WERI-Rb-1 (cell line): ENCODE measurements at regions not wholly inside any gene's neighbourhood (a gene's known extent, or its start where the extent isn't known, plus 50 kb on each side); places are given as distances from the start of the nearest gene placed in this dataset.
"Not testable (repeated sequence)": the region's sequence is repeated elsewhere in the genome, so short reads cannot be mapped to it uniquely, and the experiment has no call there.

Experiments used
- DNase-seq: peaks from one replicate; pipeline ENCODE4 v3.0.0-alpha.2; 2020
- H3K27ac ChIP-seq: fragments of 250-450 bp; sonication (Bioruptor Pico); 2 replicates; pipeline ENCODE4 v1.5.1; 2020; ENCODE audit warnings: mild to moderate bottlenecking, moderate library complexity
- H3K27me3 ChIP-seq: fragments of 250-450 bp; sonication (Bioruptor Pico); 2 replicates; pipeline ENCODE4 v1.5.1; 2021; ENCODE audit warnings: mild to moderate bottlenecking, low read depth, moderate library complexity; ENCODE audit not compliant: insufficient read depth, severe bottlenecking
- H3K36me3 ChIP-seq: fragments of 250-450 bp; sonication (Bioruptor Pico); 2 replicates; pipeline ENCODE4 v1.5.1; 2020; ENCODE audit warnings: mild to moderate bottlenecking, moderate library complexity
- H3K4me3 ChIP-seq: 2 replicates; pipeline ENCODE4 v1.5.1; 2011; ENCODE audit warnings: low read depth, mild to moderate bottlenecking, control low read depth, low read length
- H3K9me3 ChIP-seq: fragments of 250-450 bp; sonication (Bioruptor Pico); 2 replicates; pipeline ENCODE4 v1.5.1; 2021; ENCODE audit warnings: mild to moderate bottlenecking, moderate library complexity; ENCODE audit not compliant: severe bottlenecking
- TF ChIP-seq, protein P1 (sequence below): IDR thresholded peaks from 2 replicates; pipeline ENCODE4 v1.5.1; 2011; ENCODE audit warnings: low read depth, mild to moderate bottlenecking, control low read depth, inconsistent platforms, low read length

DNA sequence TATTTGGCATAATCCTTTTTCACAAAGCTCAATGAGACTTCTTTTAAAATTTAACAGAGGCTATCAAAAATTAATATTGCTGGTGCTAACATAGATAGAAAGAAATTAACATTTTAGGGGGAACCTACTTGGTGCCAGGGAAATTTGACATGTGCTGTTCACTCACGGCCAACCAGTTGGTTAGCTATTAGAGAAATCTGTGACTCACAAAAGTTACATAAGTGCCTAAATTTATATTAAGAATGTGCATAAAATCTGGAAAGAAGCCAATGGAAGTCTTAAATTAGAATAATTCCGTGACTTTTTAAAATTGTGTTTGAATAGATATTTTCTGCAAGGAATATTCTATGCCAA lies 184.3 kb upstream of the MAP2 start:
- no peaks in the 10 kb centered on the region for H3K36me3 ChIP-seq
- no peaks in the 10 kb centered on the region for H3K27me3 ChIP-seq
- H3K27ac ChIP-seq = no peak overlapping the region
- DNase-seq = no peak
- H3K4me3 ChIP-seq = no peak overlapping the region
- TF ChIP-seq, protein P1, sequence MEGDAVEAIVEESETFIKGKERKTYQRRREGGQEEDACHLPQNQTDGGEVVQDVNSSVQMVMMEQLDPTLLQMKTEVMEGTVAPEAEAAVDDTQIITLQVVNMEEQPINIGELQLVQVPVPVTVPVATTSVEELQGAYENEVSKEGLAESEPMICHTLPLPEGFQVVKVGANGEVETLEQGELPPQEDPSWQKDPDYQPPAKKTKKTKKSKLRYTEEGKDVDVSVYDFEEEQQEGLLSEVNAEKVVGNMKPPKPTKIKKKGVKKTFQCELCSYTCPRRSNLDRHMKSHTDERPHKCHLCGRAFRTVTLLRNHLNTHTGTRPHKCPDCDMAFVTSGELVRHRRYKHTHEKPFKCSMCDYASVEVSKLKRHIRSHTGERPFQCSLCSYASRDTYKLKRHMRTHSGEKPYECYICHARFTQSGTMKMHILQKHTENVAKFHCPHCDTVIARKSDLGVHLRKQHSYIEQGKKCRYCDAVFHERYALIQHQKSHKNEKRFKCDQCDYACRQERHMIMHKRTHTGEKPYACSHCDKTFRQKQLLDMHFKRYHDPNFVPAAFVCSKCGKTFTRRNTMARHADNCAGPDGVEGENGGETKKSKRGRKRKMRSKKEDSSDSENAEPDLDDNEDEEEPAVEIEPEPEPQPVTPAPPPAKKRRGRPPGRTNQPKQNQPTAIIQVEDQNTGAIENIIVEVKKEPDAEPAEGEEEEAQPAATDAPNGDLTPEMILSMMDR = no peak
- no peaks in the 10 kb centered on the region for H3K9me3 ChIP-seq

GRCh38 chr2:209240204-209240603 lies 183.6 kb upstream of the MAP2 start:
- DNase-seq = no peak
- H3K36me3 ChIP-seq = no peaks in the 10 kb centered on the region
- no peaks in the 10 kb centered on the region for H3K27me3 ChIP-seq
- H3K27ac ChIP-seq = no peak overlapping the region
- TF ChIP-seq, protein P1 = no peak
- no peak overlapping the region for H3K4me3 ChIP-seq
- H3K9me3 ChIP-seq = no peaks in the 10 kb centered on the region

DNA sequence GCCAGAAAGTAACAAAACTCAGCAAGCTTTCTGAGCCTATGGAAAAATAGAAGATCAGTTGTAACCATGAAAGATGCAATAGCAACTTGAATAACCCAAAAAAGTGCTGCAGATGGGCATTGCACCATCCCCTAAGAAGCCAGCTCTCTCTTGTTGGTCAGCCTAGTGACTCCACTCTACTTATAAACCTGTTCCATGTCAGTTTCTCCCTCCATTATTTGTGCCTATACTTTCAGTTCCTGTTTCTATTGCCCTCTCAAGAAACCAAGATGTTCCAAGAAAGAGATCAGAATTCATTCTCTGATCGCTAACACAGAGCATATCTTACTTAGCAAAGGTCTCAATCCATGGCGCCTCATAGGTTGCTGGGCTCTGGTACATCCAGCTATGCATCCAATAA lies 170.3 kb upstream of the MAP2 start:
- Histone ChIP-seq H3K27me3 (no peaks in the 10 kb centered on the region), H3K36me3 (no peaks in the 10 kb centered on the region), H3K4me3 (no peak overlapping the region), H3K9me3 (no peaks in the 10 kb centered on the region), H3K27ac (no peak overlapping the region)
- TF ChIP-seq, protein P1 = no peak
- no peak for DNase-seq

DNA sequence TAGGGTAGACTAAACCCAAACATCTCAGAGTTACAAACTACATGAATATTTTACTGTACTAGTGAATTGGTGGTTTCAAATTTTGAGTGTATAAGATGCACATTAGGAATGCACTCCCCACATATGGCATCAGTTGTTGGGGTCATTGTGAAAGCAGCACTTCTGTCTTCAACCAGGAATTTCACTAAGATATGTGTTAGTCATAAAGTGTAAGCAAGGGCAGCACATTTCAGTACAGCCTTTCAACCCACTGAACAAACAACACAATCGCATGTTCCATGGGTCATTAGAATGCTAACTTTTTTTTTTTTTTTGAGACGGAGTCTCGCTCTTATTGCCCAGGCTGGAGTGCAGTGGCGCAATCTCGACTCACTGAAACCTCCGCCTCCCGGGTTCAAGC lies 164.1 kb upstream of the MAP2 start:
- no peaks in the 10 kb centered on the region for H3K36me3 ChIP-seq
- DNase-seq = no peak
- no peaks in the 10 kb centered on the region for H3K27me3 ChIP-seq
- H3K27ac ChIP-seq = no peak overlapping the region
- no peaks in the 10 kb centered on the region for H3K9me3 ChIP-seq
- no peak overlapping the region for H3K4me3 ChIP-seq
- TF ChIP-seq, protein P1 = no peak

GRCh38 chr2:209260281-209260680 lies 163.6 kb upstream of the MAP2 start:
- Histone ChIP-seq H3K27ac (no peak overlapping the region), H3K27me3 (no peaks in the 10 kb centered on the region), H3K9me3 (no peaks in the 10 kb centered on the region), H3K36me3 (no peaks in the 10 kb centered on the region), H3K4me3 (no peak overlapping the region)
- TF ChIP-seq, protein P1 = no peak
- DNase-seq = no peak

- not testable (repeated sequence) for H3K9me3 ChIP-seq, H3K36me3 ChIP-seq, H3K27me3 ChIP-seq, H3K27ac ChIP-seq, DNase-seq, H3K4me3 ChIP-seq
These were observed 162.3 kb upstream of the MAP2 start for GRCh38 chr2:209261366-209262053.
